Left hindlimb (tissue), 1 donor: ENCODE measurements at regions not wholly inside any gene's neighbourhood (a gene's known extent, or its start where the extent isn't known, plus 50 kb on each side); places are given as distances from the start of the nearest gene placed in this dataset.
A peak's percentile ranks its signal among the peaks of the same experiment; 100 is the strongest.

ENCODE experiments used
- DNase-seq: peaks from one replicate; pipeline ENCODE4 v3.0.0-alpha.2; 2018

- DNase-seq: no peak
Measured at GRCh38 chr9:88737031-88737430, 202.1 kb downstream of the NXNL2 start.

DNA sequence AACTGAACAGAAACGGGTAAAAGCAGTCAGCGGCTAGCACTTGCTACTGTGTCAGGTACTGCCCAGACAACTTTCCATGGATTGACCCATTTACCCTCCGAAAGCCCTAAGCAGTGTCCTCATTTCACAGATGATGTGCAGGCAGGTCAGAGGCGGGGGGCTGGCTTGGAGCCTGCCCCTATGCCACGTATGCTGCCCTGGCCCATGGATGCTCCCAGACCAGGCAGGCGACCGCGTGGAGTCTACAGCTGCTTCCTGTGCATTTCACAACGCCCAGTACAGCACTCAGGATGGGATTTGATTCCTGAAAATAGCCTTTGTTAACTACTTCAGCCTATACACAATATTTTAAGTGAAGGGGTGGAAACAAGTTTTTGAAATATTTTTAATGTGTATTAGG is 202.9 kb downstream of the NXNL2 start:
- DNase-seq: no peak

DNA sequence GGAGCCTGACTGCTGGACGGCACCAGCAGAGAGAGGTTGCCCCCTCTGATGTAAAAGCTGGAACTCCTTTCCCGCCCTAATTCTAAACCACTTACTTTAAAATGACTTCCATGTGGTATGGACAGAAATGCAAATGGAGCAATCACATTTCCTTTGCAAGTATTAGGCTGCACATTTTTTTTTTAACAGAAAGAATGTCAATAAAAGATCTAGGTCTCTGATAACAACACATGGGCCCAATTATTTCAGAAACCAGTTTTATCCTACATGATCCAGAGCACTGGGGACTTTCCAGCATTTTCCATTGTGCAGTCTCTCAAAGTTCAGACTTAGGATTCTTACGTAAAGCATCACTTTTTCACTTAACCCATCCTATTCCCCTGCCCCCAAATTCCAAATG is 203.7 kb downstream of the NXNL2 start:
- no peak for DNase-seq

DNA sequence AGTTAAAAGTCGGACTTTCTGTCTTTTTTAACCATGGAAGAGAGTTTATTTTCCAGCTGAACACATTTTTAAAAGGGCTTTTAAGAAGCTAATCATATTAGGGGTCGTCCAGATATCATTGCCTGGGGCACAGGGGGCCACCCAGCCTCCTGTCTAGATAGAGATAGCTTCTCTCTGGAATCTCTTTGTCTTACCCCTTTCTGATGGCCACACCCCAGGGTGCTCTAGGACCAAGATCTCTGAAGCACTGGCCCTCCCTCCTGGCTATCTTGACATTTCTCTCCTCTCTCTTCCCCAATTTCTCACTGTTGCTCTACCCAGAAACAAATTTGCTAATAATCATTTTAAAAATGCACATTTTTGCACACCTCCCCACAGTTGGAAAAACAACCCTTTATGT is 204.4 kb downstream of the NXNL2 start:
- DNase-seq: no peak

DNA sequence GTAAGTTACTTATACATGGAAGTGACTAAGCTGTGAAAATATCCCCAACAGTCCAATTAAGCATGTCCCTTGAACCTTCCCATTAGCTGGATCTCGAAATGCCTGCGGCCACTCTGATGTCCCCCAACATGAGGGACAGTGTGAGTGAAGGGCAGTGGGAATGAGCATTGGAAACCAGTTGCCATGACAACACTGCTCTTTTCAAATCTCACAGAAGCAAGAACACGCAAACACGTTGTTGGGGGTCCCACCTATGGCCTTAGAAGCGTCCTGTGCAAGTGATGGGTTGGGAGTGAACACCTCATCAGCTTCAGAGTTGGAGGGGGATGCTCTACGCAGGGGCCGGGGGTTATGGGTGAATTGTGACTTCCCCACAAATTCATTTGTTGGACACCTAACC is 205.9 kb downstream of the NXNL2 start:
- DNase-seq: no peak

GRCh38 chr9:88741335-88741734 is 206.4 kb downstream of the NXNL2 start:
- DNase-seq: no peak

- peak; percentile 70 for DNase-seq
Measured at GRCh38 chr9:88742483-88742882, 207.5 kb downstream of the NXNL2 start.

DNA sequence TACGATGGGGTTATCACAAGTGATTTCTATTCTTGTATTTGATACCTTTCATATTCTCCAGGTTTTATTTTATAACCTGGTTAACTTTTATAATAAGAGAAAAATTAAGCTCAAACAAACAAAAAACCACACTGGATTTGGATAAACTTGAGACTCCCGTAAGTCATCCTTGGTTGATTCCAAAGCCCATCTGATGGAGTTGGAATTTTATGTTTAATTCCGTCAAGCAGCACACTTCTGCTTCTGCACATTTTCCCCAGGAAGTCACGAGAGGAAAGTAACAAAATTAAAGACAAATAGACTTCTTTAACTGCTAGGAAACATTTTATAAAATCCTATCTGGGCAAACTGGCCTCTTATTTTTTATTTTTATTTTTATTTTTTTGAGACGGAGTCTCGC is 207.9 kb downstream of the NXNL2 start:
- no peak for DNase-seq

DNA sequence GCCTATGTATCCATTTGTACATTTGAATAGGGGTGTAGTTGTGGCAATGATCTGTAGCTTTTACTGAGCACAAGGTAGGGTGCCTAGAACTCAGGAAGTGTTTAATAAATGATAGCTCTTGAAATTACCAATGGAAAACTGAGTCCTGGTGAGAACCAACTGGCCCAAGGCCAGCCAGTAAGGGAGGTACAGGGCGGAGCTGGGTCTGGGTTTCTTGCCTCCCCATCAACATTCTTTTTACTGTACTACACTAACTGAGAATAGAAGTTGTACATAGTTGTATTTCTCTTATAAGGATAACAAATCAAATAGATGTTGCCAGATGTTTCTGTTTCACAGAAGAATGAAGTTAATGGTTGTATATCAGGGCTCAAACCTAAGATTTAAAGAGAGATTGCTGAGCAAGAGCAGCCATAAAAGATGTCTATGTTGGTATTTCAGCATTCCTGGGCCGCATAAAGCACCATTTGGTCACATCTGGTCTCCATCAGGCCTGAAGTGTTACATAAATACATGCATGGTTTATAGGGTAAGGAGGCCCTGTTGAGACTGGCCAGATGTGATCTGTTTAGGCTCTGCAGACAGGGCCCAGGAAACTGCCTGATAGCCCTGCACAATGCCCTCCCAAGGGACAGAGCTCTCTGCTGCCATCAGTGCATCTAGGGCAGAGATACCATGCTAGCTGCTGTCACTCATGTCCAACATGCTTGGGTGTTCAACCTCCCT is 210.5 kb downstream of the NXNL2 start:
- DNase-seq: no peak

- DNase-seq: peak; percentile 64
Measured at GRCh38 chr9:88746029-88746742, 211.2 kb downstream of the NXNL2 start.

DNA sequence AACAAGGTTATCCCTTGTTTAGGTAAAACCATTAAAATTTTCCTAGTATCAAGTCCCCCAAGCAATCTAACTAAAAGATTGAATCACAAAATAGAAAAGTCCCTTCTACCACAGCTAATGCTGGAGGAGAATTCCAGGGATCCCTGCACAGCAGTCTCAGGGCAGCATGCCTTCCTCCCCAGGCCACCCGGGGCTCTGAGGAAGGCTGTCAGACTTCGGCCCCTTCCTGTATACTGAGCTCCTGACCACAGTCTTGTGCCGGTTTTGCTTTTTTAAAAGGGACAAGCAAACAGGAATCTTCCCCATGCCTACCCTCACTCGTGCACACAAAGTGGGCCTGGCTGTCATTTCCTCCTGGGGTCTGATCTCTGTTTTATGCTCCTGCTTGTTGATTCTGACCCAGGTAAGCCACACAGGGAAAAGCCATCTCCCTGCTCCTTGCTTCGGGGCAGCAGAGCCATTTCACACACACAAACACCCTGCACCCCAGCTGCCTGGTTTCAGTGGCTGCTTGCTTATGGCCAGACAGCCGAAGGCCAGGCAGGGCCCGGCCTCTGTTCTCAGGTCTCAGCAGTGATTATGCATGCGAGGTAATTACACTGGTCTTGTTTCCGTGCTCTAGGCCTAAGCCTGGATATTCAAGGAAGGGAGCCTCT is 211.9 kb downstream of the NXNL2 start:
- no peak for DNase-seq

- no peak for DNase-seq
Measured at GRCh38 chr9:88747768-88748167, 212.8 kb downstream of the NXNL2 start.

DNA sequence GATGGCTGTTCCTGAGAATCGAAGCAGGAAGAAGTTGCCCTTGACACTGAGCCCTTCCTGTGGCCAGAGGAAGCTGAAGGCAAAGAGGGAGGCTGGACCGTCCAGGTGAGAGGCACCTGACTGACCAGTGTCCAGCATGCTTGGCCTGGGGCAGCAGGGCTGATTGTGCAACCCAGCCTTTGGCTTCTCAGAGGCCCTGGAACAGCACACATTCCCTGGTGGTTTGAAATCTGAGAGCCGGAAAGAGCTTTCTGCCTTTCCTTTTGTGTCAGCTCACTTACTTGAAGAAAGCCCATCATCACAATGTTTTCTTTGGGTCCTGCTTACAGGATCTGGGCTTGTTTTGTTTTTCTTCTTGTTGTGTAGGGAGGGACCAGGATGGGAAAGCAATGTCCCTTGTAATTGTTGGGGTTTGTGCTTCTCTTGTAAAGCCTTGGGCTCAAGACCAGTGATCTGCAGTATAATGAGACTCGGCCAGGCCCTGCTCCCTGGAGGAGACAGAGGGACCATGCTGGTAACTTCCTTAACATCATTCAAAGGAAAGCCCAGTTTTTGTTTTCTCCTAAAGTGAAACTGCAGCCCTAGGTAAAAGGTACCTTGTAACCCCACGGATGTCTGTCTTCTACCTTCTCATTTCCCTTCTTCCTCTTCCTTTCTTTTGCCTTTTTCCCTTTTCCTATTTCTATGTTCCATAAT is 213.7 kb downstream of the NXNL2 start:
- no peak for DNase-seq

GRCh38 chr9:88749420-88749819 is 214.4 kb downstream of the NXNL2 start:
- no peak for DNase-seq

DNA sequence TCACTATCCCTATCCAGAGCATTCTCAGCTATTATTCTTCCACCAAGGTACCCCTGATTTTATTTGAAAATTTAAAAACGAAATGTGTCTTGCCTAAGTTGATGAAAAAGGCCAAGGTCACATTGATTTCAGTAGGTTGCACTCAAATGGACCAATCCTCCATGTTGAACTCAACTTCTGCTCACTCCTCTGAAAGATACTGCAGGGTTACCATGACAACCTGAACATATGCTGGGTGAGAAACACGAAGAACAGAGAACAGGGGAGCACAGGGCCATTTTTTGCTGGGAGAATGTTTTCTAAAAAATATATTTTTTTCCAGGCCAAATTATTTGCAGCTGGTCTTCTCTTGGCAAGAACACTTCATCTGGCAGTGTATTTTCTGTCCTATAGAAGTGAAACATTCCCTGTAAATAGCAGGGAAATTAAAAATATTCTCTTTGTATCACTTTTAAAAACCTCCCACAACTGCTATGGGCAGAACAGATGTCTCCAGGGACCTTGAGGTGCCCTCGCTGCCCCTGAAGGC is 215.9 kb downstream of the NXNL2 start:
- DNase-seq: no peak

- DNase-seq: no peak
Measured at GRCh38 chr9:88751781-88752180, 216.8 kb downstream of the NXNL2 start.

- DNase-seq: peak; percentile 86
Measured at GRCh38 chr9:88753691-88754367, 218.9 kb downstream of the NXNL2 start.

DNA sequence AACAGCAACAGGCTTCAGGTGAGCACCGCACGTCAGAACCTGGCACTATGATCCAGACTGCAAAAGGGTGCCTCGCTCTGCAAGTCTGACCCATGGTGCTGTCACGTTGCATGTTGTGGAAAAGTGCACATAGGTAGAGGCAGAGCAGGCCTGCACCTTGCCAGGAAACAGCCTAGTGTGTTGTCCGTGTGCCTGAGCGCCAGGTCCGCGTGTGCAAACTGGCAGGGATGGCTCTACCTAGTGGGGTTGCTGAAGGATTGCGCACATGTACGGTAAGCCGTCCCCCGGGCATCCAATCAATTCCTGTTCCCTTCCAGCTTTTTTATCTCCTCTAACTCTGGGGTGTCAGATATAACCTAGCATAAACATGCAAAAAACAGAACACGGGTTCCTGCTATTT is 219.5 kb downstream of the NXNL2 start:
- DNase-seq: no peak

GRCh38 chr9:88754886-88755285 is 219.9 kb downstream of the NXNL2 start:
- DNase-seq: no peak

DNA sequence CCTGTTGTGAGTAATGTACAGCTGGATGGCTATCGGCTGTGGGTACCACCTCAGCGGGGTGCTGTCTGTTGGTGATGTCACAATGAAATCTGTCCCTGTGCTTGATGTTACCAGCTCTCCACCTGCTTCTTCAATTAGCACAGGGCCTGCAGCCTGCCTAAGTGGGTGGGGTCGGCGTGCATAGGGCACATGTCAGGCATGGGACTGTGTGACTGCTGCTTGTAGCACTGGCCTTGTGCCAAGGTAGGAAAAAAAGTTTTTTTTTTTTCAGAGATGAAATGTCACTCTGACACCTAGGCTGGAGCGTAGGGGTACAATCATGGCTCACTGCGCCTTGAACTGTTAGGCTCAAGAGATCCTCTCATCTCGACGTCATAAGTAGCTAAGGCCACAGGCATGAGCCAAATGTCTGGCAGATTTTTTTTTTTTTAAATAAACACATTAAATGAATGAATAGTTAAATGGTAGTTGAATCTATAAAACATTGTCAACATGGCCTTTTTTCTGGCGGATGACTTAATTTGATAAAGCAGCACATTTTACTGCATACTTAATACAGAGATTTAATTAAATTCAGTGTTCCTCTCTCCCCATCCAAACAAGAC is 222.5 kb downstream of the NXNL2 start:
- DNase-seq: no peak

DNA sequence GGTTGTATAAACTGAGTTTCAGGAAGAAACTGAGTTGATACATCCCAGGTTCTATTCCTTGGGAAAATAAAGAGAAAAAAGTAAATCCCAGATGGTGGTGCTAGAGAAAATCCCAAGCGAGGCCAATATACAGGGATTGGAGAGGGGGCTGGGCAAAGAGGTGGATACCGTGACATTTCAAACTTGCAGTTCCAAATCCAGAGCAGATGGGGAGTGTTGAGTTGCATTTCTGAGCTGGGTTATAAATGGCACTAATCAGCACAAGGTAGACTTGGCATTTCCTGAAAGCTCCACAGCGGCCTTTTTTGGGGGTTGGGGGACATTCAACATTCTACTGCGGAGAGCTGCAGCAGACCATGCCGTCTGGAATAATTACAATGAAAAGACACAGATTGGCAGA is 224.4 kb downstream of the NXNL2 start:
- no peak for DNase-seq
